Osteoblast (primary cell): ENCODE measurements at regions not wholly inside any gene's neighbourhood (a gene's known extent, or its start where the extent isn't known, plus 50 kb on each side); places are given as distances from the start of the nearest gene placed in this dataset.

Experiments
- DNase-seq: peaks from one replicate; pipeline ENCODE4 v3.0.0; 2011; ENCODE audit warnings: low spot score, mixed read lengths; ENCODE audit not compliant: insufficient read length; ENCODE audit errors: missing footprints
- H2AFZ ChIP-seq: 2 replicates; pipeline ENCODE4 v1.6.0; 2011; ENCODE audit warnings: mild to moderate bottlenecking, low read length
- H3K27ac ChIP-seq: 2 replicates; pipeline ENCODE4 v1.5.1; 2011; ENCODE audit warnings: mild to moderate bottlenecking, low read depth, low read length, moderate library complexity
- H3K27me3 ChIP-seq: 2 replicates; pipeline ENCODE4 v1.6.0; 2012; ENCODE audit warnings: mild to moderate bottlenecking, control low read depth, inconsistent platforms, low read length, moderate library complexity; ENCODE audit not compliant: insufficient read depth
- H3K36me3 ChIP-seq: 2 replicates; pipeline ENCODE4 v1.5.1; 2011; ENCODE audit warnings: mild to moderate bottlenecking, low read length, control low read depth, moderate library complexity; ENCODE audit not compliant: insufficient read depth
- H3K4me1 ChIP-seq: 2 replicates; pipeline ENCODE4 v1.5.1; 2011; ENCODE audit warnings: mild to moderate bottlenecking, low read length, control low read depth, moderate library complexity; ENCODE audit not compliant: insufficient read depth
- H3K4me2 ChIP-seq: 2 replicates; pipeline ENCODE4 v1.6.0; 2011; ENCODE audit warnings: mild to moderate bottlenecking, low read length; ENCODE audit not compliant: insufficient read depth
- H3K4me3 ChIP-seq: fragments of 200-600 bp; sonication (generic); 3 replicates; pipeline ENCODE4 v1.5.1; 2012; ENCODE audit warnings: mild to moderate bottlenecking, low read length, inconsistent platforms; ENCODE audit not compliant: insufficient read depth
- H3K79me2 ChIP-seq: 2 replicates; pipeline ENCODE4 v1.6.0; 2012; ENCODE audit warnings: mild to moderate bottlenecking, low read length, control low read depth, inconsistent platforms; ENCODE audit not compliant: insufficient read depth
- H3K9me3 ChIP-seq: 2 replicates; pipeline ENCODE4 v1.5.1; 2011; ENCODE audit warnings: low read depth, low read length, control low read depth
- H4K20me1 ChIP-seq: 2 replicates; pipeline ENCODE4 v1.6.0; 2012; ENCODE audit warnings: mild to moderate bottlenecking, low read length, control low read depth; ENCODE audit not compliant: insufficient read depth
- TF ChIP-seq, protein P1 (sequence below): IDR thresholded peaks from 2 replicates; pipeline ENCODE4 v1.5.1; 2011; ENCODE audit warnings: mild to moderate bottlenecking, low read depth, low read length, moderate library complexity; ENCODE audit errors: extremely low read depth

DNA sequence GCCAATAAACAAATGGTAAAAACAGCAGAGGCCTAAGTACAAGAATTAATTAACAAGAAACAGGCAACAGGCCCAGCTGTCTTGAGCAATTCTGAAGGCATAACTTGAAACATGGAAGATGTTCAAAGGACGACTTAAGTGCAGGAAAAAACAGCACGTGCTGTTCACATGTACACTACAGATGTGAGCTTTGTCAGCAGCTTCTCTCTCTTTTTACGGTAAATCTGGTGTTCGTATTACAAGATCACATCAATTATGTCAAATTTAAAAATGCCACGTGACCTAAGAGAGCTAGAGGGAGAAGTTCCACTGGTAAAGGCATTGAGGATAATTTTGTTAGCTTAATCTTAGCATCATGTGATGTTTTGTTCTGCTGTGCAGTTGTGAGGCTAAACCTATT is 281.1 kb downstream of the PSAT1 start:
- H3K27ac ChIP-seq = no peak overlapping the region
- H3K79me2 ChIP-seq = no peaks in the 10 kb centered on the region
- no peak overlapping the region for H3K4me3 ChIP-seq
- no peaks in the 10 kb centered on the region for H3K9me3 ChIP-seq
- DNase-seq = no peak
- TF ChIP-seq, protein P1, sequence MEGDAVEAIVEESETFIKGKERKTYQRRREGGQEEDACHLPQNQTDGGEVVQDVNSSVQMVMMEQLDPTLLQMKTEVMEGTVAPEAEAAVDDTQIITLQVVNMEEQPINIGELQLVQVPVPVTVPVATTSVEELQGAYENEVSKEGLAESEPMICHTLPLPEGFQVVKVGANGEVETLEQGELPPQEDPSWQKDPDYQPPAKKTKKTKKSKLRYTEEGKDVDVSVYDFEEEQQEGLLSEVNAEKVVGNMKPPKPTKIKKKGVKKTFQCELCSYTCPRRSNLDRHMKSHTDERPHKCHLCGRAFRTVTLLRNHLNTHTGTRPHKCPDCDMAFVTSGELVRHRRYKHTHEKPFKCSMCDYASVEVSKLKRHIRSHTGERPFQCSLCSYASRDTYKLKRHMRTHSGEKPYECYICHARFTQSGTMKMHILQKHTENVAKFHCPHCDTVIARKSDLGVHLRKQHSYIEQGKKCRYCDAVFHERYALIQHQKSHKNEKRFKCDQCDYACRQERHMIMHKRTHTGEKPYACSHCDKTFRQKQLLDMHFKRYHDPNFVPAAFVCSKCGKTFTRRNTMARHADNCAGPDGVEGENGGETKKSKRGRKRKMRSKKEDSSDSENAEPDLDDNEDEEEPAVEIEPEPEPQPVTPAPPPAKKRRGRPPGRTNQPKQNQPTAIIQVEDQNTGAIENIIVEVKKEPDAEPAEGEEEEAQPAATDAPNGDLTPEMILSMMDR = no peak
- H3K4me1 ChIP-seq = peaks cover 7% of the 10 kb centered on the region
- H3K36me3 ChIP-seq = no peaks in the 10 kb centered on the region
- H2AFZ ChIP-seq = no peak overlapping the region
- H3K27me3 ChIP-seq = no peaks in the 10 kb centered on the region
- H4K20me1 ChIP-seq = no peaks in the 10 kb centered on the region
- H3K4me2 ChIP-seq = no peak overlapping the region

DNA sequence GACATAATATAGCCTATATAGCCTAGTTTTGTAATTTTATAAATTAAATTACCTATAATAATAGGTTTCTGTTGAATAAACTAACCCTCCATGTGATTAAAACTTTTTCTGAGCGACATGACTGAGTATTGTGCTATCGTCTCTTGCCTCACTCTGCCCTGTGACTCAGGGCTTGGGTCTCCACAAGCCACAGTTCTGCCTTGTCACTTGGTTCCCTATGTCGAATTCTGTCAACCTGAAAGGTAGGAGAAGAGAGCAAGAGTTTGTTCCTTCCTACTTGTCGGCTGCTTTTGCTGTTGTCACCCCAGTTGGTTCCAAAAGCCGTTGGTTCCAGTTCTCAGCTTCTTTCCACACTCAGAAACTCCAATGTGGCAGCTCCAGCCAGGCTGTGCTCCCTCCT is 285.9 kb downstream of the PSAT1 start:
- Histone ChIP-seq H3K4me3 (no peak overlapping the region), H3K36me3 (no peaks in the 10 kb centered on the region), H4K20me1 (no peaks in the 10 kb centered on the region), H3K4me2 (no peak overlapping the region), H3K27me3 (no peaks in the 10 kb centered on the region), H3K9me3 (no peaks in the 10 kb centered on the region), H3K27ac (no peak overlapping the region), H3K79me2 (no peaks in the 10 kb centered on the region), H2AFZ (no peak overlapping the region), H3K4me1 (no peaks in the 10 kb centered on the region)
- TF ChIP-seq, protein P1 = no peak
- no peak for DNase-seq

DNA sequence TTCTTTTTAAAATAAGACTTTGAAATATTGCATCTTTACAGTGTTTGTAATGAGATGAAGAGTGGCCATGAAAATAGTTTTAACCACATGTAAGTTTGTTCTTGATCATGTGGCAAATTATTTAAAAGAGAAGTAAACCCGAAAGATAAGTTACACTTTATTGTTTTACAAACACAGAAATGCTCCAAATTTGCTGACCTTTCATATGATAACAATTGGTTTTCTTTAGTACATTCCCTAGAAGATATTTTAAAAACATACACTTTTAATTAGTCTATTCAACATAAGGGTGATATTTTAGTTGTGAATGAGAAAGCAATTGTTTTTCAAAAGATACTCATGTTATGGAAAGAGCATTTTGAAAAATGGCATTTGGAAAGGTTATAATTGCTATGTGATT is 287.7 kb downstream of the PSAT1 start:
- no peak overlapping the region for H3K4me3 ChIP-seq
- no peak for DNase-seq
- no peak overlapping the region for H3K27ac ChIP-seq
- H3K27me3 ChIP-seq = no peaks in the 10 kb centered on the region
- H3K36me3 ChIP-seq = no peaks in the 10 kb centered on the region
- no peaks in the 10 kb centered on the region for H3K79me2 ChIP-seq
- H4K20me1 ChIP-seq = no peaks in the 10 kb centered on the region
- peaks cover 2% of the 10 kb centered on the region for H3K9me3 ChIP-seq
- H2AFZ ChIP-seq = no peak overlapping the region
- TF ChIP-seq, protein P1 = no peak
- no peaks in the 10 kb centered on the region for H3K4me1 ChIP-seq
- no peak overlapping the region for H3K4me2 ChIP-seq

DNA sequence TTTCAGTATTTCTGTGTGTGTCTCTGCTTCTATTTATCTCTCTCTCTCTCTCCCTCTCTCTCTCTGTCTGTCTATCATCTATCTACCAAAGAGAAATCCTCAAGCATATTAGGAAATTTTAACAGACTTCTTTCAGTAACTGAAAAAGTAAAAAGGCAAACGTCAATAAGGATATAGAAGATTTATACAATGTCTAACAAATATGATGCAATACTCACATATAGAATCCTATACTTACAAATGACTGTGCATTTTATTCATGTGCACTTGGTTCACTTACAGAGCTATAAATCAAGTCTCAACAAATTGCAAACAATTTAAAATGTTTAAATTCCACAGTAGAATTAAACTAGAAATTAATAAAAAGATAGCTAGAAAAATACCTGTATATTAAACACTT is 289.0 kb downstream of the PSAT1 start:
- Histone ChIP-seq H3K4me2 (no peak overlapping the region), H3K79me2 (no peaks in the 10 kb centered on the region), H4K20me1 (no peaks in the 10 kb centered on the region), H3K36me3 (no peaks in the 10 kb centered on the region), H3K27me3 (no peaks in the 10 kb centered on the region), H3K27ac (no peak overlapping the region), H3K4me3 (no peak overlapping the region), H3K9me3 (peaks cover 2% of the 10 kb centered on the region), H3K4me1 (peaks cover 4% of the 10 kb centered on the region), H2AFZ (no peak overlapping the region)
- TF ChIP-seq, protein P1 = no peak
- no peak for DNase-seq
